AG08395 (cell line): ENCODE measurements at regions not wholly inside any gene's neighbourhood (a gene's known extent, or its start where the extent isn't known, plus 50 kb on each side); places are given as distances from the start of the nearest gene placed in this dataset.

ENCODE experiments used
- DNase-seq: peaks from one replicate; pipeline ENCODE4 v3.0.0; 2012; ENCODE audit warnings: mixed read lengths, low spot score

DNA sequence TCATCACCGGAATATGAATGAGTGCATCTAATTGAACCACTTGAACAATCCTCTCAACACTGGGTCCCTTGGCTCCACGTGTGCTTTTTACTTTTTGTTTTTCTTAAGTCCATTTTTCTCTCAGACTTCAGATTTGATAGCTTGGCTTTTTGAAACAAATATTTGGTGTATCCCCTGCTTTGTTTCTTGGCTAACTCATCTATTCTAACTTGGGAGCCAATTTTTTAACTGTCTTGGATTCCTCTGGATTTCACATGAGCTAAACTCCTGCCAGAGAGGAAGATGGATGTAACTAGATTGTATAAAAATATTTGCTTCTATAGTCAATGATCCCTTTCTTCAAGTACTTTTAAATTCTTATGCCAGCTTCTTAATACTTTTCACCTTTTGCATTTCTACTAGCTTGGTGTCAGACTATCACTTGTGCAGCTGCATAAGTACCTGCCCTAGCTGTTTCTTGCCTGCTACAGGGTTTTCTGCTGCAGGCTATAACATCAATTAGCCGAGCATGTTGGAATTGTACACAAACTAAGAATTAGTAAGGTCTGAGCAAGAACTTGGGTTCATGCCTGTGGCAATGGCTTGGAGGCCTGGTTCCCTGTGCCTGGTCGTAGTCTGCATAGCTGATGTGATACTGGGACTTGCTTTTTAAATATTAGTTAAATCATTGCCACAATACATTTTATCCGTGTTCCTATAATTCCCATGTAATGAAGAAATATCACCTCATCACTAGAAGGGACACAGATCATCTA lies 281.5 kb downstream of the EN1 start:
- peak; percentile 19 for DNase-seq

DNA sequence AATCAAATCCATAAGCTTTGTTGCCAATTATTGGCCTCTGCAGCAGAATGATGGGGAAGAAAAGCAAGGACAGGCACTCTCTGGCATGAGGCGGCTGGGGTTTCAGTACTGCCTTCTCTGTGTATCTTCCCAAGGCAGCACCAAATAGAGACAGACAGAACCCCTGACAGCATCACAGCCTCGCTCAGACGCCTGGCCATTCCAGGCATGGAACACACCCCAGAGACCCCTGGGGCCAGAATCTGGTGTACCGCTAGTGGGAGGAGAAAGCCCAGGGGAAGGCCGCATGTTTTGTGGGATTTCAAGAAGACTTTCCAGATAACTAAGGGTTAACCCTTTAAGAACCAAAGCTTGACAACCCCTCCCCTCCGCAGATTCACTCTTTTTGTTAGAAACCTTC lies 282.1 kb downstream of the EN1 start:
- no peak for DNase-seq

GRCh38 chr2:118562144-118562543 lies 285.3 kb downstream of the EN1 start:
- no peak for DNase-seq

DNA sequence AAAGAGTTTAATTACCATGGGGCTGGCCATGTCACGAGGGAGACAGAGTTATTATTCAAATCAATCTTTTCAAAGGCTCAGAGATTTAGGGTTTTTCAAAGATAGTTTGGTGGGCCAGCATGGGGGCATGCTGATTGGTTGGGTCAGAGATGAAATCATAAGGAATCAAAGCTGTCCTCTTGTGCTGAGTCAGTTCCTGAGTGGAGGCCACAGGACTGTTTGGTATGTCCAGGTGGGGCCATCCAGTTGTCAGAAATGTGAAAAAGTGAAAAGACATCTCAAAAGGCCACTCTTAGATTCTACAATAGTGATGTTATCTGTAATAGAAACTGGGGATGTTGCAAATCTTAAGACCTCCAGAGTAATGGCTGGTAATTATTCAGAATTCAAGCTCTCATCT lies 288.6 kb downstream of the EN1 start:
- no peak for DNase-seq

DNA sequence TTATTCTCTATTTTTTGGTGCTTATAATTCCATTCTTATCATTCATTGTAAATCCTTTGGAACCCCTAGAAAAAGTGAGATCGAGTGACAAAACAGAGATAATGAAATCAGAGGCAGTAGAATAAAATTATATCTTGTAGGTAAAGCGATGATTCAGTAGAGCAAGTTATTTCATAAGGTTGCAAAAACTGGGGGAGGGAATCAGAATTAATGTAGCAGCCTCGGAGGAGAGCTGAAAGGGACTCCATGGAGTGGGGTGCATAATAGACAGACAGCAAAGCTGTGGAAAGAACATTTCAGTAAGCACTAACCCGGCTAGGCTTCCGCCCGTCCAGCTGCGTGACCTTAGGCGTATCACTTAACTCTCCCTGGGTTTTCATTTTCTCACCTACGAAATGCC lies 289.7 kb downstream of the EN1 start:
- no peak for DNase-seq

DNA sequence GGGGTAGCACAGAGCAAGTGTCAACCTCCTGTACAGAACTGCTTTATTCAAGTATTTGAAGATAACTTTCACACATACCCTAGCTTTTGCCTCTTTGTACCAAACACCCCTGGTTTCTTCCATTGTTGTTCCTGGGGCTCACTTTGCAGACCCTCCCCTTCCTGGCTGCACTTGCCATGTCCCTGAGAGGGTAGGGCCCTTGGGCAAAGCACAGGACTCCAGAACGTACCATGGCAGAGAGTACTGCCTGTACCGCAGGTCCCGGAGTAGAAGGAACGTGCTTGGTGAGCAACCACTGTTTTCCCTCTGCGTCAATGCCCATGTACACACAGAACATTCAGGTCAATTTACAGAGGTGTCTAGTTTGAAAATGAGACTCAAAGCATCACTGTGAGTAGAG lies 290.4 kb downstream of the EN1 start:
- DNase-seq, result no peak

DNA sequence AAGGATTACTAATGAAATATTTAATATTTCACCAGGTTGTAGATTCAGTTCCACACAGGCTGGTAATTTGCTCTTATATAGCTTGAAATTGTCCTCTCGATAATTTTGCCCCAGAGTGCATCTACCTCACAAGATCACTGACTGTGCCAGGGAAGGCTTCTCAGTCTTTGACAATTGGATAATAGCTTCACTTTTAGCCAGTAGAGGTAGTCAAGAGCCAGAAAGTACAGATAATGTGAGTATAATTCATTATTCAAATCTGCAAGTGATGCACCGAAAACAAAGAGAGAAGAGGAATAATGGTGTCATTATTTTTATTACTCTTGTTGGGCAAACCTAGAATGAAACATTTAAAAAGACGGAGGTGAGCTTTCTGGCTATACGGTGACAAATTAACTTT lies 292.8 kb downstream of the EN1 start:
- DNase-seq, result peak; percentile 22

GRCh38 chr2:118549503-118549902 lies 297.9 kb downstream of the EN1 start:
- DNase-seq, result no peak

DNA sequence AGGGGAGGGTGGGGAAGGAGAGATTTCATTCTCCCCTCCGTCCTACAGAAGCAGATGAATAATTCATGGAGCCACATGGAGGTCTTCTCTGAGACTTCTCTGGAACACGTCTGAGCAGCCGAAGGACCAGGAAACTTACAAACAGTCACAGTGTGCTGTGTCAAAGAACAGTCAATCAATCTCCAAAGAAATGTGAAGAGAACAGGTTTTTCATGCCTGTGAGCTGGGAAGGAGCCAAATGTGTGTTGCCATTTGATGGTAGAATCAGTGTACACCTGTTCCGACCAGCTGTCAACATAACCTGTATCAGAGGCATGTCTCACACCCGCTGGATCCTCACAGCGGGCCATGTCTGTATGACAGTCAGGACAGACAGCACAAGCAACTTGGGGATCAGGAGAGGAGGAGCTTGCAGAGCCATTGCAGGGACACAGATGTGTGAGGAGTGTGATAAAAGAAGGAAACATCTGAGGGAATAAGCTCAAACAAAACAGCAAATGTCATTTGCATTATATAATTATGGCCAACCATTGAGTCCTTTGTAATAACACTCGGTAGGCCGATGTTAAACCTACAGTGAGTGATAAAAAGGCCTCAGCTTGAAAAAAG lies 298.5 kb downstream of the EN1 start:
- no peak for DNase-seq

- DNase-seq, result peak; percentile 28
Measured at GRCh38 chr2:118539290-118539689, 308.2 kb downstream of the EN1 start.

GRCh38 chr2:118536306-118536705 lies 311.1 kb downstream of the EN1 start:
- DNase-seq, result no peak

DNA sequence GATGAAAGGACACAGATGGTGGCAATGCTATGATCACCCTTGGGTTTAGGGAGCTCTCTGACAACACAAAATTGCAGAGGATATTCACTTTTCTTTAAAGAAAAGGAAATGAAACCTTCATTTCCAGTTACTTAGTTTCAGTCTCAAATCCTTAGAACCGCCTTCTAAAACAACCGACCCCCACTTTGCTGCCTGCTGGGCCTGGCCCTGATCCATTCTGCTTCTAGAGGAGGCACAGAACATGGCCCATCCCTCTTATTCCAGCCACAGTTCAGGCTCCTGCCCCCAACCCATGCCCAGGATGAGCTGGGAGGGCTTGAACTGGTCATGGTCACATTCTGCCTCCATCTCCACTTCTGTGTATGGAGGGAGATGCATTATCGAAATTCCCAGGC lies 311.6 kb downstream of the EN1 start:
- DNase-seq, result no peak

DNA sequence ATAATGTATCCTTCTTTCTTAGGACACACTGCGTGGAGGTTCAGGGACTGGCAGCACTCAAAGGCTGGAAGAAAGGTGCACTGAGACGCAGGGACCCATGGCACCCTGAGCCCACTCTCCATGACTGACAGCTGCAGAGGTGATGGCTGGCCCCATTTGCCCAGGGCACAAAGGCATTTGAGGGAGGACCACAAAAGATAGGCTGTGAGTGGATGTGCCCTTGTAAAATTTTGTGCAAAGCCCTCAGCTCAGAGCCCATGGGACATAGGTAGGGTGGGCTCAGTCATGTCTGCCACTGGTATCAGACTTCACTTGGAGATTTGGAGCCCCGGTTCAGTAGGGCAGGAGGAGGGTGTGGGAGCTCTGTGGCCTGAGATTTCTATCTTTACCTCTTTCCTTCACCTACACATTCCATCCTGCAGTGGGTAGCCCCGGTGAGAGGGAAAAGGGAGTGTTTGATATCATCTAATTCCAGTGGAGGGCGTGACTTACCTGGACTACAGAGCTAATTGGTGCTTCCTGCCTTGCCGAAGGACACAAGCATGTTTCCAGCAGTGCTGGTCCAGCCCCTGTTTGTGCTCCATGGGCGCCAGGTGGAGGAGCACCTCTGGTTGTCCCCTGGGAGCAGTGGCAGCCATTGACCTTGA lies 312.2 kb downstream of the EN1 start:
- no peak for DNase-seq

GRCh38 chr2:118530976-118531375 lies 316.5 kb downstream of the EN1 start:
- peak; percentile 64 for DNase-seq

GRCh38 chr2:118529908-118530599 lies 317.4 kb downstream of the EN1 start:
- no peak for DNase-seq

- no peak for DNase-seq
Measured at GRCh38 chr2:118527571-118527970, 319.9 kb downstream of the EN1 start.

- DNase-seq, result no peak
Measured at GRCh38 chr2:118525346-118525745, 322.1 kb downstream of the EN1 start.

DNA sequence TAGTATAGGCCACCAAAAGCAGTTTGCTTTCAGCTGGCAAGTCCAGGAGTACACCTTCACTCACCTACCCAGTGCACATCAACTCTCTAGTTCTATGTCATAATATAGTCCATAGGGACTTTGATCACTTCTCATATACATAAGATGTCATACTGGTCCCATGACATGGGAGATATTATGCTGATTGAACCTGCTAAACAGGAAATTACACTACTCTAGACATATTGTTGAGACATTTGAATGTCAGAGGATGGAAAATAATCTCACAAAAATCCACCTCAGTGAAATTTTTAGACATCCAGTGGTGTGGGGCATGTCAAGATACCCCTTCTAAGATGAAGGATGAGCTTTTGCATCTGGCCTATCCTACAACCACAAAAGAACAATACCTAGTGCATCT lies 322.5 kb downstream of the EN1 start:
- no peak for DNase-seq

- no peak for DNase-seq
Measured at GRCh38 chr2:118523761-118524160, 323.7 kb downstream of the EN1 start.

DNA sequence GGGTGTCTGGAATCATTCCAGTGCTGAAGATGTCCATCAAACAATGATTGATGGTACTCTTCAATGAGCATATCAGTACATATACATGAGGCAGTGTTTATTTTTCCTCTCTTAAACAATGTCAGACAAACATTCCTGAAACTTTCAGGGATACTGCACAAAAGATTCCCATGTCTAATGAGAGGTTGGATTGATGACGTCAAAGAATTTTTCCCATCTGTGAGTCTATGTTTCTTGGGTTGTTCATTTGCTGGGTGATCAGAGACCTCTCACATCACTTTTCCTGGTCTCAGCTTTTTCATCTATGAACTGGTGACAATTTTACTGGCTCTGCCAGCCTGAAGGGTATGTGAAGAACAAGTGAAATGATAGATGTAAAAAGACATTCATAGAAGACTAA lies 325.5 kb downstream of the EN1 start:
- DNase-seq, result no peak

DNA sequence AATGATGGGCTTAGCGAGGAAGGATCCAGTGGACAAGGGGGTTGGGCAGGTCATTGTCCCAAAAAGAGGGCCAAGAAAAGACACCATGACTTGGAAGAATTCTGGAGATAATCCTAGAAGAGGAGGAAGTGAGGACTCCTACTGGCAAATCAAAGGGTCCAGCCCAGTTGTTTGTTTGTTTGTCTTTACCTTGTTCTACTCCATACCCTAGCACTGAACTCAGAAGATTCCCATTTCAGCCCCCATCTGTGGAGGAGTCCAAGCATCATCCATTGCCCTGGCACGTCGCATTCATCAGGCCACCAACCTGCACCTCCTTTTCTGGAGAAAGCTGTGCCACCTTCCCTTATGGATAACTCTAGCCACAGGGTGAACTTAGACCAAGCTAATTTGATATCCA lies 326.2 kb downstream of the EN1 start:
- DNase-seq, result no peak

- DNase-seq, result no peak
Measured at GRCh38 chr2:118520246-118520645, 327.2 kb downstream of the EN1 start.

GRCh38 chr2:118519511-118519910 lies 327.9 kb downstream of the EN1 start:
- DNase-seq, result no peak
